HCT116 (cell line): ENCODE measurements at regions not wholly inside any gene's neighbourhood (a gene's known extent, or its start where the extent isn't known, plus 50 kb on each side); places are given as distances from the start of the nearest gene placed in this dataset.

Source experiments
- ATAC-seq: fragments of 200-7000 bp; cut with Tn5 transposase; 2 replicates; pipeline ENCODE4 v1.9.1; 2020; ENCODE audit warnings: mild to moderate bottlenecking, moderate library complexity
- BruUV-seq: library from RNA; stranded (reverse); fragments of 400-500 nt; replicated peaks from 2 replicates; lab custom pipeline; 2021; lab: Mats Ljungman, UMichigan
- CTCF ChIA-PET: fragments of 300-600 bp; sonication (Branson Sonifier 250); formaldehyde crosslinking; loops from one replicate; lab custom pipeline; 2021; ENCODE audit warnings: antibody characterized with exemption; lab: Charles Lee
- POLR2A ChIA-PET: fragments of 300-600, 350-600 bp; sonication (Branson Sonifier 250); formaldehyde crosslinking; loops from one replicate; lab custom pipeline; 2021; ENCODE audit warnings: antibody characterized with exemption; lab: Charles Lee
- RAD21 ChIA-PET, 2 experiments: fragments of 300-600 bp; sonication (Branson Sonifier 250); formaldehyde crosslinking; loops; one replicate each; lab custom pipeline; 2023; ENCODE audit warnings: low total read pairs in 2 of 2; ENCODE audit not compliant: uncharacterized antibody in 2 of 2, unreplicated experiment in 2 of 2, low non-redundant PET in 1 of 2; lab: Charles Lee
- DNase-seq: peaks from one replicate; pipeline ENCODE4 v3.0.0-alpha.2; 2010; ENCODE audit warnings: low read depth, low spot score
- H2AFZ ChIP-seq: fragments of 200-600 bp; shearing (Covaris generic), sonication (generic); 2 replicates; pipeline ENCODE4 v1.6.1; 2017; ENCODE audit warnings: low read depth, mixed run types, mixed read lengths, antibody characterized with exemption, low read length; ENCODE audit not compliant: poor library complexity, severe bottlenecking
- H3K27ac ChIP-seq: 2 replicates; pipeline ENCODE4 v1.5.1; 2012; ENCODE audit warnings: low read depth, low read length
- H3K27me3 ChIP-seq: fragments of 200-600 bp; sonication (generic); 2 replicates; pipeline ENCODE4 v1.6.1; 2016; ENCODE audit warnings: mixed run types, low read length, mixed read lengths; ENCODE audit not compliant: insufficient read depth
- H3K36me3 ChIP-seq, 2 experiments: fragments of 200-500 bp in 1 of 2; fragments of 200-600 bp in 1 of 2; sonication (Bioruptor generic) in 1 of 2; sonication (generic) in 1 of 2; 2 replicates each; pipeline versions ENCODE4 v1.5.1 to v1.6.1; 2014 to 2016; ENCODE audit warnings: low read length in 2 of 2, inconsistent platforms in 1 of 2, mixed read lengths in 1 of 2, mixed run types in 1 of 2; ENCODE audit not compliant: insufficient read depth in 2 of 2, control insufficient read depth in 1 of 2
- H3K4me1 ChIP-seq, 2 experiments: fragments of 200-600 bp in 1 of 2; sonication (generic) in 1 of 2; 2 replicates each; pipeline versions ENCODE4 v1.5.1 to v1.6.1; 2012 to 2017; ENCODE audit warnings: low read length in 2 of 2, inconsistent platforms in 1 of 2, mild to moderate bottlenecking in 1 of 2, mixed read lengths in 1 of 2, mixed run types in 1 of 2, moderate library complexity in 1 of 2; ENCODE audit not compliant: insufficient read depth in 2 of 2, control insufficient read depth in 1 of 2
- H3K4me2 ChIP-seq: fragments of 200-600 bp; sonication (generic); 2 replicates; pipeline ENCODE4 v1.6.1; 2017; ENCODE audit warnings: mixed run types, low read length, mixed read lengths
- H3K4me3 ChIP-seq, 2 experiments: fragments of 200-600 bp in 1 of 2; sonication (generic) in 1 of 2; replicated peaks in 1 of 2; 2 replicates each; pipeline ENCODE4 v1.5.1; 2011 to 2016; ENCODE audit warnings: low read length in 2 of 2, control low read depth in 1 of 2, low read depth in 1 of 2, mild to moderate bottlenecking in 1 of 2, mixed read lengths in 1 of 2, mixed run types in 1 of 2
- H3K79me2 ChIP-seq: fragments of 200-600 bp; sonication (generic); 2 replicates; pipeline ENCODE4 v1.6.1; 2017; ENCODE audit warnings: mild to moderate bottlenecking, mixed run types, low read length, moderate library complexity, mixed read lengths; ENCODE audit not compliant: insufficient read depth
- H3K9ac ChIP-seq: fragments of 200-600 bp; sonication (generic); 2 replicates; pipeline ENCODE4 v1.6.1; 2016; ENCODE audit warnings: low read length, mixed read lengths
- H3K9me2 ChIP-seq: fragments of 200-600 bp; sonication (generic), shearing (Covaris generic); 2 replicates; pipeline ENCODE4 v1.6.1; 2017; ENCODE audit warnings: mixed run types, mild to moderate bottlenecking, moderate library complexity; ENCODE audit not compliant: insufficient read depth
- H3K9me3 ChIP-seq, 2 experiments: fragments of 200-500 bp in 1 of 2; fragments of 200-600 bp in 1 of 2; sonication (Bioruptor generic) in 1 of 2; sonication (generic) in 1 of 2; 2 replicates each; pipeline ENCODE4 v1.6.1; 2014 to 2017; ENCODE audit warnings: low read length in 2 of 2, mixed read lengths in 2 of 2, inconsistent platforms in 1 of 2, low read depth in 1 of 2, mild to moderate bottlenecking in 1 of 2, mixed run types in 1 of 2, moderate library complexity in 1 of 2; ENCODE audit not compliant: control insufficient read depth in 1 of 2, insufficient read depth in 1 of 2
- H4K20me1 ChIP-seq: fragments of 200-600 bp; sonication (generic), shearing (Covaris generic); 2 replicates; pipeline ENCODE4 v1.6.1; 2017; ENCODE audit warnings: mixed run types, mild to moderate bottlenecking, moderate library complexity; ENCODE audit not compliant: insufficient read depth
- ATF3 ChIP-seq: IDR thresholded peaks from 2 replicates; pipeline ENCODE4 v1.6.1; 2012
- CBX3 ChIP-seq: IDR thresholded peaks from 2 replicates; pipeline ENCODE4 v1.6.1; 2012; ENCODE audit warnings: low read depth
- CEBPB ChIP-seq: IDR thresholded peaks from 2 replicates; pipeline ENCODE4 v1.6.1; 2012; ENCODE audit warnings: low read depth
- EGR1 ChIP-seq: IDR thresholded peaks from 2 replicates; pipeline ENCODE4 v1.6.1; 2012; ENCODE audit warnings: low read depth
- ELF1 ChIP-seq: IDR thresholded peaks from 2 replicates; pipeline ENCODE4 v1.6.1; 2012; ENCODE audit warnings: low read depth, borderline replicate concordance
- EZH2phosphoT487 ChIP-seq: fragments of 200-600 bp; IDR thresholded peaks from 2 replicates; pipeline ENCODE4 v1.6.1; 2018; ENCODE audit warnings: antibody characterized with exemption, borderline replicate concordance
- JUND ChIP-seq: IDR thresholded peaks from 2 replicates; pipeline ENCODE4 v1.6.1; 2012
- MAX ChIP-seq: IDR thresholded peaks from 2 replicates; pipeline ENCODE4 v1.6.1; 2012
- POLR2A ChIP-seq: IDR thresholded peaks from 2 replicates; pipeline ENCODE4 v1.7.0; 2011; ENCODE audit warnings: borderline replicate concordance; ENCODE audit not compliant: insufficient read depth, insufficient read length; ENCODE audit errors: extremely low read depth
- SIN3A ChIP-seq: IDR thresholded peaks from 2 replicates; pipeline ENCODE4 v1.6.1; 2012; ENCODE audit warnings: low read depth
- SP1 ChIP-seq: IDR thresholded peaks from 2 replicates; pipeline ENCODE4 v1.6.1; 2012; ENCODE audit warnings: low read depth
- YY1 ChIP-seq: IDR thresholded peaks from 2 replicates; pipeline ENCODE4 v1.6.1; 2011; ENCODE audit warnings: low read length, low read depth, moderate library complexity, mild to moderate bottlenecking; ENCODE audit not compliant: insufficient replicate concordance; ENCODE audit errors: extremely low read depth
- intact Hi-C: fragments of 100-400 bp; cut with micrococcal nuclease; formaldehyde crosslinking; loops from 2 replicates; pipeline ENCODE4 v1.10.0; 2022
- TF ChIP-seq, protein P1 (sequence below): IDR thresholded peaks from 2 replicates; pipeline ENCODE4 v1.6.1; 2011; ENCODE audit warnings: mild to moderate bottlenecking, low read length, moderate library complexity; ENCODE audit not compliant: insufficient replicate concordance; ENCODE audit errors: extremely low read depth

- intact Hi-C loops: no loop called here
- no peaks in the 10 kb centered on the region for H3K4me1 ChIP-seq
- no peak for ATAC-seq
- H3K4me3 ChIP-seq: no peak overlapping the region
- DNase-seq: no peak
- H3K9me3 ChIP-seq: peaks cover 5 to 14% of the 10 kb centered on the region in 2 experiments; a peak in 3 of 4 replicates
- no peak for TF ChIP-seq SP1
- no peak for TF ChIP-seq ATF3
- TF ChIP-seq ELF1: no peak
- TF ChIP-seq, protein P1, sequence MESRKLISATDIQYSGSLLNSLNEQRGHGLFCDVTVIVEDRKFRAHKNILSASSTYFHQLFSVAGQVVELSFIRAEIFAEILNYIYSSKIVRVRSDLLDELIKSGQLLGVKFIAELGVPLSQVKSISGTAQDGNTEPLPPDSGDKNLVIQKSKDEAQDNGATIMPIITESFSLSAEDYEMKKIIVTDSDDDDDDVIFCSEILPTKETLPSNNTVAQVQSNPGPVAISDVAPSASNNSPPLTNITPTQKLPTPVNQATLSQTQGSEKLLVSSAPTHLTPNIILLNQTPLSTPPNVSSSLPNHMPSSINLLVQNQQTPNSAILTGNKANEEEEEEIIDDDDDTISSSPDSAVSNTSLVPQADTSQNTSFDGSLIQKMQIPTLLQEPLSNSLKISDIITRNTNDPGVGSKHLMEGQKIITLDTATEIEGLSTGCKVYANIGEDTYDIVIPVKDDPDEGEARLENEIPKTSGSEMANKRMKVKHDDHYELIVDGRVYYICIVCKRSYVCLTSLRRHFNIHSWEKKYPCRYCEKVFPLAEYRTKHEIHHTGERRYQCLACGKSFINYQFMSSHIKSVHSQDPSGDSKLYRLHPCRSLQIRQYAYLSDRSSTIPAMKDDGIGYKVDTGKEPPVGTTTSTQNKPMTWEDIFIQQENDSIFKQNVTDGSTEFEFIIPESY: no peak
- TF ChIP-seq CEBPB: no peak
- no peak for TF ChIP-seq SIN3A
- no peak for TF ChIP-seq CBX3
- TF ChIP-seq EGR1: no peak
- TF ChIP-seq JUND: no peak
- no peak for TF ChIP-seq POLR2A
- no peak for TF ChIP-seq EZH2phosphoT487
- TF ChIP-seq MAX: no peak
- TF ChIP-seq YY1: no peak
- H3K36me3 ChIP-seq: no peaks in the 10 kb centered on the region
- POLR2A ChIA-PET: no interaction called here
- no peak overlapping the region for H3K27ac ChIP-seq
- no peaks in the 10 kb centered on the region for H3K27me3 ChIP-seq
- no peaks in the 10 kb centered on the region for H3K79me2 ChIP-seq
- CTCF ChIA-PET: no interaction called here
- H3K9ac ChIP-seq: no peak overlapping the region
- no TSS peak for BruUV-seq
- H3K4me2 ChIP-seq: no peak overlapping the region
- no peaks in the 10 kb centered on the region for H4K20me1 ChIP-seq
- H3K9me2 ChIP-seq: no peaks in the 10 kb centered on the region
- no peak overlapping the region for H2AFZ ChIP-seq
- RAD21 ChIA-PET: no interaction called here
Observed at GRCh38 chr2:34838408-34838807, 1239.3 kb upstream of the FAM98A start.
